ENCODE measurements at regions not wholly inside any gene's neighbourhood (a gene's known extent, or its start where the extent isn't known, plus 50 kb on each side); places are given as distances from the start of the nearest gene placed in this dataset.

DNA sequence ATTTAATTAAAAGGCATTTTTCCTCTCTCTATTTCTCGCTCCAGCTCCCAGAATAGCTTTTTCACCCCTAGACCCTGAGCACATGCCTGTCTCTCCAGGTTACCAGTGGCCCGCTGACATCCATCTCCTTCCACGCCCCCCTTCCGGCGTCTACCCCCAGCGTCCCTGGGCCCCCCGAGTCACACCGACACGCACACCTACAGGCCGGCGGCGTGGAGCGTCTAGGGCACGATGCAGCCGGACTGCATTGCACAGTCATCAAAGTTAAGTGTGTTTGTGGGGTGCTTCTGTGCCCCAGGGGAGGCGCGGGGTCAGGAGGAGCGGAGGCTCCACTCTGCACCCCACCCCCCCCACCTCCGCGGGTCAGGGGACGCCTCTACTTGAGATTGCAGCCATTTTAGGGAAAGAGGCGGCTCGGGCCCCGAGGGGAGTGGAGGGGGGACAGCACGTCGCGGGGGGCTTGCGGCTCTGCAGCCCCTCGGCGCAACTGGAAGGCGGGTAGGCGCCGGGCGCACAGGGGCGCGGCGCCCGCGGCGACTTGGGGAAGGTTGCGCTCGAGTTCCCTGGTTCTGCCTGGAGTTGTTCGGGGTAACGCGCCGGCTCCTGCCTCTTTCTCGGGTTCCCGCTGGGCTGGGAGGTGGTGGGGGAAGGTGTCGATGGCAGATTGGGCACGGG lies 112.7 kb downstream of the DHX15 start:
- H3K4me2 ChIP-seq = peak overlapping the region; percentile 99
- DNase-seq (ENCODE audit: low read depth in 1 of 2, low spot score in 1 of 2) = peak in 1 of 2 experiments; percentile 3
- H3K27ac ChIP-seq = peak overlapping the region; percentile 28 to 35; a peak in 2 of 6 replicates
- peak; percentile 2 to 11; a peak in 3 of 6 replicates for ATAC-seq
- POLR2A ChIA-PET = no interaction called here
- H3K4me1 ChIP-seq = peaks cover 3% of the 10 kb centered on the region; the same call in 1 of the 3 replicates
- FAIRE-seq = no peak
- H3K9me3 ChIP-seq = no peaks in the 10 kb centered on the region
- TF ChIP-seq RARB (CRISPR knock-in tag; IDR thresholded peaks at IDR 0.05) = no peak
- TF ChIP-seq, protein P1, sequence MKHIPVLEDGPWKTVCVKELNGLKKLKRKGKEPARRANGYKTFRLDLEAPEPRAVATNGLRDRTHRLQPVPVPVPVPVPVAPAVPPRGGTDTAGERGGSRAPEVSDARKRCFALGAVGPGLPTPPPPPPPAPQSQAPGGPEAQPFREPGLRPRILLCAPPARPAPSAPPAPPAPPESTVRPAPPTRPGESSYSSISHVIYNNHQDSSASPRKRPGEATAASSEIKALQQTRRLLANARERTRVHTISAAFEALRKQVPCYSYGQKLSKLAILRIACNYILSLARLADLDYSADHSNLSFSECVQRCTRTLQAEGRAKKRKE (CRISPR knock-in tag; IDR thresholded peaks at IDR 0.05; ENCODE audit: low read depth) = no peak
- TF ChIP-seq MAFK (IDR thresholded peaks at IDR 0.05; ENCODE audit: partially characterized antibody) = no peak
- no peak for TF ChIP-seq GATA3 (IDR thresholded peaks at IDR 0.05; ENCODE audit: borderline replicate concordance)
- TF ChIP-seq, protein P2, sequence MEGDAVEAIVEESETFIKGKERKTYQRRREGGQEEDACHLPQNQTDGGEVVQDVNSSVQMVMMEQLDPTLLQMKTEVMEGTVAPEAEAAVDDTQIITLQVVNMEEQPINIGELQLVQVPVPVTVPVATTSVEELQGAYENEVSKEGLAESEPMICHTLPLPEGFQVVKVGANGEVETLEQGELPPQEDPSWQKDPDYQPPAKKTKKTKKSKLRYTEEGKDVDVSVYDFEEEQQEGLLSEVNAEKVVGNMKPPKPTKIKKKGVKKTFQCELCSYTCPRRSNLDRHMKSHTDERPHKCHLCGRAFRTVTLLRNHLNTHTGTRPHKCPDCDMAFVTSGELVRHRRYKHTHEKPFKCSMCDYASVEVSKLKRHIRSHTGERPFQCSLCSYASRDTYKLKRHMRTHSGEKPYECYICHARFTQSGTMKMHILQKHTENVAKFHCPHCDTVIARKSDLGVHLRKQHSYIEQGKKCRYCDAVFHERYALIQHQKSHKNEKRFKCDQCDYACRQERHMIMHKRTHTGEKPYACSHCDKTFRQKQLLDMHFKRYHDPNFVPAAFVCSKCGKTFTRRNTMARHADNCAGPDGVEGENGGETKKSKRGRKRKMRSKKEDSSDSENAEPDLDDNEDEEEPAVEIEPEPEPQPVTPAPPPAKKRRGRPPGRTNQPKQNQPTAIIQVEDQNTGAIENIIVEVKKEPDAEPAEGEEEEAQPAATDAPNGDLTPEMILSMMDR (IDR thresholded peaks at IDR 0.05) = no peak
- TF ChIP-seq, protein P3, sequence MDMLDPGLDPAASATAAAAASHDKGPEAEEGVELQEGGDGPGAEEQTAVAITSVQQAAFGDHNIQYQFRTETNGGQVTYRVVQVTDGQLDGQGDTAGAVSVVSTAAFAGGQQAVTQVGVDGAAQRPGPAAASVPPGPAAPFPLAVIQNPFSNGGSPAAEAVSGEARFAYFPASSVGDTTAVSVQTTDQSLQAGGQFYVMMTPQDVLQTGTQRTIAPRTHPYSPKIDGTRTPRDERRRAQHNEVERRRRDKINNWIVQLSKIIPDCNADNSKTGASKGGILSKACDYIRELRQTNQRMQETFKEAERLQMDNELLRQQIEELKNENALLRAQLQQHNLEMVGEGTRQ (IDR thresholded peaks at IDR 0.05) = no peak
- TF ChIP-seq FOSL2 (IDR thresholded peaks at IDR 0.05) = no peak
- TF ChIP-seq FOSL2 (CRISPR knock-in tag; IDR thresholded peaks at IDR 0.05) = no peak
- TF ChIP-seq KDM5A (IDR thresholded peaks at IDR 0.05) = no peak
- no peak for TF ChIP-seq KDM1A (IDR thresholded peaks at IDR 0.05; ENCODE audit: low read depth)
- TF ChIP-seq ESRRA (IDR thresholded peaks at IDR 0.05; ENCODE audit: borderline replicate concordance, low read length) = no peak
- no peak for TF ChIP-seq TP53 (CRISPR knock-in tag; IDR thresholded peaks at IDR 0.05)
- no peak for TF ChIP-seq NPAS2 (CRISPR knock-in tag; IDR thresholded peaks at IDR 0.05; ENCODE audit: borderline replicate concordance)
- TF ChIP-seq POLR2A (IDR thresholded peaks at IDR 0.05; ENCODE audit: low read length) = no peak
- TF ChIP-seq HDAC2 (IDR thresholded peaks at IDR 0.05) = no peak
- TF ChIP-seq ZSCAN20 (CRISPR knock-in tag; IDR thresholded peaks at IDR 0.05) = no peak
- TF ChIP-seq POLR2AphosphoS2 (conservative IDR thresholded peaks at IDR 0.05; ENCODE audit: low read length) = no peak
- no peak for TF ChIP-seq FOSB (CRISPR knock-in tag; IDR thresholded peaks at IDR 0.05)
- no peak for TF ChIP-seq SMC3 (IDR thresholded peaks at IDR 0.05)
- peak overlapping the region; percentile 63 for H3K4me3 ChIP-seq
- WGBS (ENCODE audit: missing lambda C conversion rate) = 0% methylated on average over 12 of the region's 50 CpGs
- CTCF ChIA-PET = interaction anchor here (1.0 to 2.0 kb wide), 5 partner anchors 9 to 75 kb away, joined by 3 to 6 read pairs (median 3); no protein-coding TSS in a partner anchor

DNA sequence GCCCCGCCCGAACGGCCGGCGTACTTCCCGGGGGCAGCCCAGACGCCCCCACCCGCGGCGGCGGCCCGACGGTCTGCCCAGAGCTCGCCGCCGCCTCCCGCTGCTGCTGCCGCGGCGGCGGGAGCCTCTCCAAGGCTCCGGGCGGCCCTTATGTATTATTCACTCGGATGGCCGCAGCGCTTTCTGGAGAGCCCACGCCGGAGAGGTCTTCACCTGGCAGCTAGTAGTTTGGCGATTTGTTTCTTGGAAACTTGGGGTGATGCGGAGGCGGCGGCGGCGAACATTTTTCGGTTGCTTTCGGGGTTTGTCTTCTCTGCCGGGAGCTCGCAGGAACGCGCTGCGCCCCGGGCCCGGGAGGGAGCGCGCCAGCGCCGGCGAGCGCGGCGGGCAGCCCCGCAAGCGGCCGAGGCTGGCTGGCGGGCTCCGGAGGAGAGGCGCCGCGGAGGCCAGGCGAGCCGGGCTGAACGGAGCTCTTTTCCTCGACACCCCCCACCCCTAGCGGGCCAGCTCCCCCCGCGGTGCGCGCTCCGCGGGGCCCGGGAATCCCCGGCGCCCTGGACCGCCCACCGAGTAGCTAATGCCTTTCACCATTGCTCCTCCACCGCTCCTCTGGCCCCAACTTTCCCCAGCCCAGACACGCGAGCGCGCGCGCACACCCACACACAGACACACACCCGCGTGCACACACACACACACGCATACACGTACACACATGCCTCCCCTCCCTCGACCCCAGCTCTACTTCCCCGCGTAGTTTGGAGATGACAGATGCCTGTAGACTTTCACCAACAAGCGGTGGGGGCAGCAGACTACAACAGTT lies 113.5 kb downstream of the DHX15 start:
- whole genome bisulfite sequencing (ENCODE audit: missing lambda C conversion rate) = under 1% methylated on average over 15 of the region's 90 CpGs
- DNase-seq (ENCODE audit: low read depth in 1 of 2, low spot score in 1 of 2) = peak in 1 of 2 experiments; percentile 35
- TF ChIP-seq PHF8 (IDR thresholded peaks at IDR 0.05; ENCODE audit: borderline replicate concordance, low read depth) = no peak
- TF ChIP-seq, protein P4, sequence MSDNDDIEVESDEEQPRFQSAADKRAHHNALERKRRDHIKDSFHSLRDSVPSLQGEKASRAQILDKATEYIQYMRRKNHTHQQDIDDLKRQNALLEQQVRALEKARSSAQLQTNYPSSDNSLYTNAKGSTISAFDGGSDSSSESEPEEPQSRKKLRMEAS (IDR thresholded peaks at IDR 0.05) = 0 out of 2 replicates have a peak, but pooled peaks have one; percentile 15
- Histone ChIP-seq H3K27ac (peak overlapping the region; percentile 47 to 70; a peak in 3 of 6 replicates), H3K9me3 (no peaks in the 10 kb centered on the region), H3K4me2 (peak overlapping the region; percentile 99), H3K4me3 (peak overlapping the region; percentile 63), H3K4me1 (peaks cover 3% of the 10 kb centered on the region; the same call in 1 of the 3 replicates)
- ChIA-PET CTCF (interaction anchor here (0.6 to 2.0 kb wide), 8 partner anchors 9 to 375 kb away, joined by 3 to 6 read pairs (median 3); no protein-coding TSS in a partner anchor), POLR2A (no interaction called here)
- ATAC-seq = peak; percentile 11 to 25; a peak in 2 of 6 replicates
- FAIRE-seq = no peak

All from A549 (cell line).